ENCODE measurements at regions not wholly inside any gene's neighbourhood (a gene's known extent, or its start where the extent isn't known, plus 50 kb on each side); places are given as distances from the start of the nearest gene placed in this dataset.

GRCh38 chr14:94945615-94946014 lies 175.7 kb upstream of the GSC start (continued):
- TF ChIP-seq ZNF331 (CRISPR knock-in tag; IDR thresholded peaks at IDR 0.05; ENCODE audit: low read depth) (no peak), ZNF114 (CRISPR knock-in tag; IDR thresholded peaks at IDR 0.05) (no peak), REST (IDR thresholded peaks at IDR 0.05; ENCODE audit: unreplicated experiment) (no peak), NANOG (IDR thresholded peaks at IDR 0.05; ENCODE audit: borderline replicate concordance) (no peak), POLR2AphosphoS5 (IDR thresholded peaks at IDR 0.05; ENCODE audit: low read depth) (no peak)

- no peak overlapping the region for H3K4me3 Mint-ChIP-seq
- no peaks in the 10 kb centered on the region; the same call in 2 of the 3 replicates for H3K9me3 Mint-ChIP-seq
- Histone ChIP-seq H3K4me1 (ENCODE audit: insufficient read depth) (no peaks in the 10 kb centered on the region), H3K27ac (ENCODE audit: low read depth) (no peak overlapping the region), H3K4me2 (no peak overlapping the region), H3K79me2 (replicated peaks; ENCODE audit: insufficient read depth) (no peaks in the 10 kb centered on the region), H4K20me1 (replicated peaks; ENCODE audit: insufficient read depth) (no peaks in the 10 kb centered on the region), H3F3A (replicated peaks; ENCODE audit: low read depth) (no peaks in the 10 kb centered on the region), H3K9me2 (ENCODE audit: insufficient read depth) (0 out of 2 replicates have a peak, but pooled peaks cover 6% of the 10 kb centered on the region), H2AFZ (no peak overlapping the region), H3K4me3 (no peak overlapping the region), H3K36me3 (ENCODE audit: insufficient read depth) (no peaks in the 10 kb centered on the region), H3K27me3 (ENCODE audit: insufficient read depth) (no peaks in the 10 kb centered on the region)
- no peaks in the 10 kb centered on the region for H3K27me3 Mint-ChIP-seq (ENCODE audit: insufficient read depth, low read depth, poor library complexity)
- ATAC-seq (no peak), DNase-seq (ENCODE audit: low spot score) (no peak)
- no peak for TF ChIP-seq CREB1 (CRISPR knock-in tag; IDR thresholded peaks at IDR 0.05; ENCODE audit: low read depth)
- no peak for TF ChIP-seq NANOG (IDR thresholded peaks at IDR 0.05; ENCODE audit: borderline replicate concordance)
- TF ChIP-seq ZNF114 (CRISPR knock-in tag; IDR thresholded peaks at IDR 0.05) = no peak
- no peak for TF ChIP-seq STAT1 (IDR thresholded peaks at IDR 0.05; ENCODE audit: unreplicated experiment)
- TF ChIP-seq CTCF (conservative IDR thresholded peaks at IDR 0.05; ENCODE audit: low read depth in 2 of 2) = no peak
- TF ChIP-seq ZNF331 (CRISPR knock-in tag; IDR thresholded peaks at IDR 0.05; ENCODE audit: low read depth) = no peak
- H3K27ac Mint-ChIP-seq = no peak overlapping the region
- H3K36me3 Mint-ChIP-seq (ENCODE audit: low read depth) = no peaks in the 10 kb centered on the region
- H3K4me1 Mint-ChIP-seq = no peaks in the 10 kb centered on the region
Observed at GRCh38 chr14:94944636-94945258, 174.8 kb upstream of the GSC start.

GRCh38 chr14:94942601-94943000 lies 172.7 kb upstream of the GSC start:
- Mint-ChIP-seq H3K9me3 (no peaks in the 10 kb centered on the region), H3K27ac (no peak overlapping the region), H3K4me1 (no peaks in the 10 kb centered on the region), H3K27me3 (ENCODE audit: insufficient read depth, low read depth, poor library complexity) (no peaks in the 10 kb centered on the region), H3K4me3 (no peak overlapping the region), H3K36me3 (ENCODE audit: low read depth) (no peaks in the 10 kb centered on the region)
- H3K27me3 ChIP-seq (ENCODE audit: insufficient read depth) = no peaks in the 10 kb centered on the region
- DNase-seq (ENCODE audit: low spot score) = no peak
- ATAC-seq = no peak
- H3K4me1 ChIP-seq (ENCODE audit: insufficient read depth) = no peaks in the 10 kb centered on the region
- H3K36me3 ChIP-seq (ENCODE audit: insufficient read depth) = no peaks in the 10 kb centered on the region
- H4K20me1 ChIP-seq (replicated peaks; ENCODE audit: insufficient read depth) = no peaks in the 10 kb centered on the region
- H3K4me2 ChIP-seq = no peak overlapping the region
- no peaks in the 10 kb centered on the region for H3F3A ChIP-seq (replicated peaks; ENCODE audit: low read depth)
- no peak overlapping the region for H3K4me3 ChIP-seq
- no peaks in the 10 kb centered on the region for H3K79me2 ChIP-seq (replicated peaks; ENCODE audit: insufficient read depth)
- no peak overlapping the region for H2AFZ ChIP-seq
- 0 out of 2 replicates have a peak, but pooled peaks cover 4% of the 10 kb centered on the region for H3K9me2 ChIP-seq (ENCODE audit: insufficient read depth)
- no peak overlapping the region for H3K27ac ChIP-seq (ENCODE audit: low read depth)
- no peak for TF ChIP-seq ZNF114 (CRISPR knock-in tag; IDR thresholded peaks at IDR 0.05)
- TF ChIP-seq JUNB (IDR thresholded peaks at IDR 0.05; ENCODE audit: unreplicated experiment) = no peak
- no peak for TF ChIP-seq NANOG (IDR thresholded peaks at IDR 0.05; ENCODE audit: borderline replicate concordance)
- TF ChIP-seq CREB1 (CRISPR knock-in tag; IDR thresholded peaks at IDR 0.05; ENCODE audit: low read depth) = no peak
- no peak for TF ChIP-seq EZH2phosphoT487 (IDR thresholded peaks at IDR 0.05; ENCODE audit: unreplicated experiment)
- no peak for TF ChIP-seq STAT1 (IDR thresholded peaks at IDR 0.05; ENCODE audit: unreplicated experiment)
- TF ChIP-seq POLR2AphosphoS5 (IDR thresholded peaks at IDR 0.05; ENCODE audit: low read depth) = no peak
- no peak for TF ChIP-seq ZNF331 (CRISPR knock-in tag; IDR thresholded peaks at IDR 0.05; ENCODE audit: low read depth)
